WTC11 (cell line): ENCODE measurements at regions not wholly inside any gene's neighbourhood (a gene's known extent, or its start where the extent isn't known, plus 50 kb on each side); places are given as distances from the start of the nearest gene placed in this dataset.
A peak's percentile ranks its signal among the peaks of the same experiment; 100 is the strongest.

ENCODE experiments used
- ATAC-seq: fragments of 200-7000 bp; cut with Tn5 transposase; 2 replicates; pipeline ENCODE4 v1.10.0; 2021; ENCODE audit warnings: mild to moderate bottlenecking, moderate library complexity
- CTCF ChIA-PET: fragments of 300-600 bp; sonication (Branson Sonifier 250); formaldehyde crosslinking; loops from one replicate; lab custom pipeline; 2021; ENCODE audit warnings: antibody characterized with exemption; lab: Charles Lee
- POLR2A ChIA-PET: fragments of 350-600 bp; sonication (Branson Sonifier 250); formaldehyde crosslinking; loops from one replicate; lab custom pipeline; 2021; ENCODE audit warnings: antibody characterized with exemption; lab: Charles Lee
- DNase-seq: peaks from one replicate; pipeline ENCODE4 v3.0.0; 2021; ENCODE audit warnings: low spot score
- H3K27ac Mint-ChIP-seq: 2 replicates; pipeline ENCODE4 v1.8.0; 2021; ENCODE audit warnings: mixed read lengths
- H3K27me3 Mint-ChIP-seq: 2 replicates; pipeline ENCODE4 v1.8.0; 2021; ENCODE audit warnings: low read depth, mild to moderate bottlenecking, moderate library complexity, mixed read lengths
- H3K36me3 Mint-ChIP-seq: 2 replicates; pipeline ENCODE4 v1.8.0; 2021; ENCODE audit warnings: mixed read lengths
- H3K4me1 Mint-ChIP-seq: 2 replicates; pipeline ENCODE4 v1.8.0; 2022; ENCODE audit warnings: mixed read lengths
- H3K4me3 Mint-ChIP-seq: 2 replicates; pipeline ENCODE4 v1.8.0; 2021; ENCODE audit warnings: mild to moderate bottlenecking, moderate library complexity, mixed read lengths
- H3K9me3 Mint-ChIP-seq: 2 replicates; pipeline ENCODE4 v1.8.0; 2021; ENCODE audit warnings: mixed read lengths
- ATF1 ChIP-seq: sonication (generic); formaldehyde crosslinking; IDR thresholded peaks from 2 replicates; pipeline ENCODE4 v1.8.1; 2023; ENCODE audit warnings: mild to moderate bottlenecking, moderate library complexity, missing genetic modification reagents
- CREM ChIP-seq: sonication (generic); formaldehyde crosslinking; IDR thresholded peaks from 2 replicates; pipeline ENCODE4 v1.8.1; 2022; ENCODE audit warnings: mild to moderate bottlenecking, missing genetic modification reagents, moderate library complexity
- E2F4 ChIP-seq: sonication (generic); formaldehyde crosslinking; IDR thresholded peaks from 2 replicates; pipeline ENCODE4 v1.8.1; 2022; ENCODE audit warnings: low read depth, mild to moderate bottlenecking, moderate library complexity, missing genetic modification reagents, borderline replicate concordance
- ETV6 ChIP-seq: sonication (generic); formaldehyde crosslinking; IDR thresholded peaks from 2 replicates; pipeline ENCODE4 v1.8.1; 2022; ENCODE audit warnings: mild to moderate bottlenecking, missing genetic modification reagents
- GRHL2 ChIP-seq: fragments of 250-450 bp; sonication (Bioruptor Pico); IDR thresholded peaks from 2 replicates; pipeline ENCODE4 v1.8.0; 2022; ENCODE audit warnings: mild to moderate bottlenecking, moderate library complexity; ENCODE audit not compliant: insufficient replicate concordance, severe bottlenecking
- HMGA2 ChIP-seq: fragments of 250-450 bp; sonication (Bioruptor Pico); IDR thresholded peaks from 2 replicates; pipeline ENCODE4 v1.4.0; 2021; ENCODE audit warnings: mild to moderate bottlenecking, moderate library complexity
- MLX ChIP-seq: sonication (generic); formaldehyde crosslinking; IDR thresholded peaks from 2 replicates; pipeline ENCODE4 v1.8.1; 2023; ENCODE audit warnings: mild to moderate bottlenecking, missing genetic modification reagents, moderate library complexity
- NFATC4 ChIP-seq: fragments of 250-450 bp; sonication (Bioruptor Pico); IDR thresholded peaks from 2 replicates; pipeline ENCODE4 v1.9.0; 2021; ENCODE audit warnings: mild to moderate bottlenecking
- NR1H2 ChIP-seq: sonication (generic); formaldehyde crosslinking; IDR thresholded peaks from 2 replicates; pipeline ENCODE4 v1.9.0; 2021; ENCODE audit warnings: mild to moderate bottlenecking, moderate library complexity, missing genetic modification reagents
- PRRX2 ChIP-seq: fragments of 250-450 bp; sonication (Bioruptor Pico); IDR thresholded peaks from 2 replicates; pipeline ENCODE4 v1.8.0; 2021; ENCODE audit warnings: mild to moderate bottlenecking
- SMAD3 ChIP-seq: sonication (generic); formaldehyde crosslinking; IDR thresholded peaks from 2 replicates; pipeline ENCODE4 v1.8.0; 2022; ENCODE audit warnings: missing genetic modification reagents, mild to moderate bottlenecking, borderline replicate concordance
- SP1 ChIP-seq: sonication (generic); formaldehyde crosslinking; conservative IDR thresholded peaks from 2 replicates; pipeline ENCODE4 v1.8.1; 2022; ENCODE audit warnings: missing genetic modification reagents
- TEAD4 ChIP-seq: sonication (generic); formaldehyde crosslinking; IDR thresholded peaks from 2 replicates; pipeline ENCODE4 v1.8.0; 2022; ENCODE audit warnings: mild to moderate bottlenecking, missing genetic modification reagents
- ZNF219 ChIP-seq: sonication (generic); formaldehyde crosslinking; IDR thresholded peaks from 2 replicates; pipeline ENCODE4 v1.8.0; 2023; ENCODE audit warnings: missing genetic modification reagents, mild to moderate bottlenecking, borderline replicate concordance
- ZNF396 ChIP-seq: fragments of 250-450 bp; sonication (Bioruptor Pico); IDR thresholded peaks from 2 replicates; pipeline ENCODE4 v1.8.0; 2021; ENCODE audit warnings: mild to moderate bottlenecking, moderate library complexity, borderline replicate concordance
- TF ChIP-seq, protein P1 (sequence below): sonication (generic); formaldehyde crosslinking; IDR thresholded peaks from 2 replicates; pipeline ENCODE4 v1.8.0; 2022; ENCODE audit warnings: mild to moderate bottlenecking, missing genetic modification reagents
- TF ChIP-seq, protein P2 (sequence below): fragments of 200-600 bp; IDR thresholded peaks from 2 replicates; pipeline ENCODE4 v1.8.0; 2022; ENCODE audit warnings: antibody characterized with exemption

- Mint-ChIP-seq H3K4me3 (no peak overlapping the region), H3K4me1 (peaks cover 28% of the 10 kb centered on the region), H3K27me3 (no peaks in the 10 kb centered on the region), H3K36me3 (no peaks in the 10 kb centered on the region), H3K9me3 (no peaks in the 10 kb centered on the region), H3K27ac (peak overlapping the region; percentile 74)
- ChIA-PET CTCF (interaction anchor here (1.6 kb wide), 1 partner anchor 63 kb away, joined by 4 read pairs; no protein-coding TSS in a partner anchor), POLR2A (no interaction called here)
- TF ChIP-seq NR1H2 (CRISPR knock-in tag) (no peak), ATF1 (CRISPR knock-in tag) (no peak), PRRX2 (CRISPR knock-in tag) (no peak), NFATC4 (no peak), ZNF219 (CRISPR knock-in tag) (no peak)
- TF ChIP-seq, protein P1, sequence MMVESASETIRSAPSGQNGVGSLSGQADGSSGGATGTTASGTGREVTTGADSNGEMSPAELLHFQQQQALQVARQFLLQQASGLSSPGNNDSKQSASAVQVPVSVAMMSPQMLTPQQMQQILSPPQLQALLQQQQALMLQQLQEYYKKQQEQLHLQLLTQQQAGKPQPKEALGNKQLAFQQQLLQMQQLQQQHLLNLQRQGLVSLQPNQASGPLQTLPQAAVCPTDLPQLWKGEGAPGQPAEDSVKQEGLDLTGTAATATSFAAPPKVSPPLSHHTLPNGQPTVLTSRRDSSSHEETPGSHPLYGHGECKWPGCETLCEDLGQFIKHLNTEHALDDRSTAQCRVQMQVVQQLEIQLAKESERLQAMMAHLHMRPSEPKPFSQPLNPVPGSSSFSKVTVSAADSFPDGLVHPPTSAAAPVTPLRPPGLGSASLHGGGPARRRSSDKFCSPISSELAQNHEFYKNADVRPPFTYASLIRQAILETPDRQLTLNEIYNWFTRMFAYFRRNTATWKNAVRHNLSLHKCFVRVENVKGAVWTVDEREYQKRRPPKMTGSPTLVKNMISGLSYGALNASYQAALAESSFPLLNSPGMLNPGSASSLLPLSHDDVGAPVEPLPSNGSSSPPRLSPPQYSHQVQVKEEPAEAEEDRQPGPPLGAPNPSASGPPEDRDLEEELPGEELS (CRISPR knock-in tag) = no peak
- DNase-seq (no peak), ATAC-seq (no peak)
Measured at GRCh38 chr11:70878366-70878765, 374.0 kb downstream of the SHANK2 start.

- CTCF ChIA-PET = interaction anchor here (0.9 to 1.2 kb wide), 2 partner anchors 47 to 65 kb away, joined by 3 read pairs; no protein-coding TSS in a partner anchor
- TF ChIP-seq, protein P2, sequence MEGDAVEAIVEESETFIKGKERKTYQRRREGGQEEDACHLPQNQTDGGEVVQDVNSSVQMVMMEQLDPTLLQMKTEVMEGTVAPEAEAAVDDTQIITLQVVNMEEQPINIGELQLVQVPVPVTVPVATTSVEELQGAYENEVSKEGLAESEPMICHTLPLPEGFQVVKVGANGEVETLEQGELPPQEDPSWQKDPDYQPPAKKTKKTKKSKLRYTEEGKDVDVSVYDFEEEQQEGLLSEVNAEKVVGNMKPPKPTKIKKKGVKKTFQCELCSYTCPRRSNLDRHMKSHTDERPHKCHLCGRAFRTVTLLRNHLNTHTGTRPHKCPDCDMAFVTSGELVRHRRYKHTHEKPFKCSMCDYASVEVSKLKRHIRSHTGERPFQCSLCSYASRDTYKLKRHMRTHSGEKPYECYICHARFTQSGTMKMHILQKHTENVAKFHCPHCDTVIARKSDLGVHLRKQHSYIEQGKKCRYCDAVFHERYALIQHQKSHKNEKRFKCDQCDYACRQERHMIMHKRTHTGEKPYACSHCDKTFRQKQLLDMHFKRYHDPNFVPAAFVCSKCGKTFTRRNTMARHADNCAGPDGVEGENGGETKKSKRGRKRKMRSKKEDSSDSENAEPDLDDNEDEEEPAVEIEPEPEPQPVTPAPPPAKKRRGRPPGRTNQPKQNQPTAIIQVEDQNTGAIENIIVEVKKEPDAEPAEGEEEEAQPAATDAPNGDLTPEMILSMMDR = no peak
- TF ChIP-seq SMAD3 (CRISPR knock-in tag) (no peak), ZNF396 (CRISPR knock-in tag) (no peak), CREM (CRISPR knock-in tag) (no peak), E2F4 (CRISPR knock-in tag) (no peak), MLX (CRISPR knock-in tag) (no peak), ETV6 (CRISPR knock-in tag) (no peak), SP1 (no peak), TEAD4 (CRISPR knock-in tag) (no peak), HMGA2 (CRISPR knock-in tag) (no peak), GRHL2 (CRISPR knock-in tag) (no peak)
- TF ChIP-seq, protein P1 (CRISPR knock-in tag) = no peak
- no peaks in the 10 kb centered on the region for H3K9me3 Mint-ChIP-seq
- H3K27me3 Mint-ChIP-seq = no peaks in the 10 kb centered on the region
- ATAC-seq = no peak
- H3K4me1 Mint-ChIP-seq = peaks cover 19% of the 10 kb centered on the region
- no peak overlapping the region for H3K4me3 Mint-ChIP-seq
- no peaks in the 10 kb centered on the region for H3K36me3 Mint-ChIP-seq
- no peak for DNase-seq
- POLR2A ChIA-PET = no interaction called here
- no peak overlapping the region for H3K27ac Mint-ChIP-seq
Measured at GRCh38 chr11:70879601-70880285, 372.6 kb downstream of the SHANK2 start.
